GM10248 (cell line): ENCODE measurements at regions not wholly inside any gene's neighbourhood (a gene's known extent, or its start where the extent isn't known, plus 50 kb on each side); places are given as distances from the start of the nearest gene placed in this dataset.
"Not testable (repeated sequence)": the region's sequence is repeated elsewhere in the genome, so short reads cannot be mapped to it uniquely, and the experiment has no call there.

Experiments
- CTCF ChIA-PET: fragments of 300-600 bp; sonication (Branson Sonifier 250); formaldehyde crosslinking; extraction: SDS; loops from one replicate; lab custom pipeline; 2021; ENCODE audit warnings: antibody characterized with exemption; lab: Yijun Ruan, JAX
- POLR2A ChIA-PET: fragments of 350-650 bp; sonication (Branson Sonifier 250); formaldehyde crosslinking; extraction: SDS; loops from one replicate; lab custom pipeline; 2020; ENCODE audit warnings: antibody characterized with exemption; lab: Yijun Ruan, JAX
- DNase-seq: peaks from one replicate; pipeline ENCODE4 v3.0.0; 2012; ENCODE audit errors: extremely low spot score
- TF ChIP-seq, protein P1 (sequence below): IDR thresholded peaks from 2 replicates; pipeline ENCODE4 v1.5.1; 2012; ENCODE audit warnings: mild to moderate bottlenecking, low read depth; ENCODE audit errors: extremely low read depth, missing control alignments, control extremely low read depth

DNA sequence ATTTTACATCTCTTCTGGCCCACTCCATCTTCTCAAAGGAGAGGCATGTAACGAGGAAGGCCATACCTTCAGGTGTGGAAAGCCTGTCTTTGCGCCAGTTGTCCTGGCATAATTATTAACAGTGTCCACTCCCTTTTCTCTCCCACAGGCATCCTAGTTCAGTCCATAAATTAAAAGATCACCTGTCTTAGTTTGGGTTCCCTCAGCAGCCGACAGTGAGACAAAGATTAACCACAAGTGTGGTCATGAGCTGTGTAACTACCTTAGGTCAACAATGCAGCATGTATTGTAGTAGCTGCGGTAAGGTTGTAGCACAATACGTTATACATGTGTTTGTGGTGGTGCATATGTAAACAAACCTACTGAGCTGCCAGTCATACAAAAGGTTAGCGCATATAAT is 103.3 kb upstream of the GALNT15 start:
- POLR2A ChIA-PET = no interaction called here

DNA sequence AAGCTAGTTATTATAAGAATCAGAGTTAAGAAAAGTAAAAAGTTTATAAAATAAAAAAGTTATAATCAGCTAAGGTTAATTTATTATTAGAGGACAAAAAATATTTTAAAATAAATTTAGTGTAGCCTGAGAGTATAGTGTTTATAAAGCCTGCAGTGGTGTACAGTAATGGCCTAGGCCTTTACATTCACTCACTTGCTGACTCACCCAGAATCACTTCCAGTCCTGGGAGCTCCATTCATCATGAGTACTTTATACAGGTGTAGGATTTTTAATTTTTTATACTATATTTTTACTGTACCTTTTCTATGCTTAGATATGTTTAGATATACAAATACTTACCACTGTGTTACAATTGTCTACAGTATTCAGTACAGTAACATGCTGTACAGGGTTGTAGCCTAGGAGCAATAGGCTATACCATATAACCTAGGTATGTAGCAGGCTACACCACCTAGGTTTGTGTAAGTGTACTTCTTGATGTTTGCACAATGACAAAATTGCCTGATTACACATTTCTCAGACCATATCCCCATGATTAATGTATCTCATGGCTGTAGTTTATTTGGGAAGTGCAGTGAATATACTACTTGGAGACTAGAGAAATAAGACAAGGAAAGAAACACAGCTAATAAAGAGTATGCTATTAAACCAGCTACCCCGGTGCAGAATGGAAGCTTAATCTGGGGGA is 101.9 kb upstream of the GALNT15 start:
- POLR2A ChIA-PET = no interaction called here
- no peak for DNase-seq
- TF ChIP-seq, protein P1, sequence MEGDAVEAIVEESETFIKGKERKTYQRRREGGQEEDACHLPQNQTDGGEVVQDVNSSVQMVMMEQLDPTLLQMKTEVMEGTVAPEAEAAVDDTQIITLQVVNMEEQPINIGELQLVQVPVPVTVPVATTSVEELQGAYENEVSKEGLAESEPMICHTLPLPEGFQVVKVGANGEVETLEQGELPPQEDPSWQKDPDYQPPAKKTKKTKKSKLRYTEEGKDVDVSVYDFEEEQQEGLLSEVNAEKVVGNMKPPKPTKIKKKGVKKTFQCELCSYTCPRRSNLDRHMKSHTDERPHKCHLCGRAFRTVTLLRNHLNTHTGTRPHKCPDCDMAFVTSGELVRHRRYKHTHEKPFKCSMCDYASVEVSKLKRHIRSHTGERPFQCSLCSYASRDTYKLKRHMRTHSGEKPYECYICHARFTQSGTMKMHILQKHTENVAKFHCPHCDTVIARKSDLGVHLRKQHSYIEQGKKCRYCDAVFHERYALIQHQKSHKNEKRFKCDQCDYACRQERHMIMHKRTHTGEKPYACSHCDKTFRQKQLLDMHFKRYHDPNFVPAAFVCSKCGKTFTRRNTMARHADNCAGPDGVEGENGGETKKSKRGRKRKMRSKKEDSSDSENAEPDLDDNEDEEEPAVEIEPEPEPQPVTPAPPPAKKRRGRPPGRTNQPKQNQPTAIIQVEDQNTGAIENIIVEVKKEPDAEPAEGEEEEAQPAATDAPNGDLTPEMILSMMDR = no peak
- CTCF ChIA-PET = interaction anchor here (1.2 to 1.6 kb wide), 4 partner anchors 12 to 106 kb away, joined by 4 to 5 read pairs (median 4); no protein-coding TSS in a partner anchor

More for the DNA sequence above, 103.3 kb upstream of the GALNT15 start:
- CTCF ChIA-PET = interaction anchor here (1.1 to 1.4 kb wide), 3 partner anchors 9 to 107 kb away, joined by 3 to 5 read pairs (median 4); no protein-coding TSS in a partner anchor
- TF ChIP-seq, protein P1 = no peak
- no peak for DNase-seq

DNA sequence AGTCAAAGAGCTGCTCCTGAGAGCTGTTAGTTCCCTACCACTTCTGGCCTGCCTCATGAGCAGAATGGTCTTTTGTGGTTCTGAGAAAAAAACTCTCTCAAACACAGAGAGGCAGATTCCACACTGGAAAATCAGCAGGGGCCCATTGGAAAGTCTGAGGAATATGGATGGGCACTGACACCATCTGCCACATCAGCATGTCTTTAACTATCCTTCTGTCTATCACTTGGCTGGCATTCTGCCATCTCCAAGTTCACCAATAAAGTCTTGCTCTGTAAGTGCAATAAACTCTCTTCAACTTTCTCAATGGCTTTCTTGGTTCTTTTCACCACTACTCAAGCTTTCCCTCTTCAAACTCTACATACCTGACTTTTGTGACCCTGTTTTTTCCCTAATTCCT is 101.3 kb upstream of the GALNT15 start:
- POLR2A ChIA-PET = no interaction called here
- CTCF ChIA-PET = interaction anchor here (1.6 kb wide), 1 partner anchor 11 kb away, joined by 4 read pairs; no protein-coding TSS in a partner anchor
- TF ChIP-seq, protein P1 = no peak
- no peak for DNase-seq

DNA sequence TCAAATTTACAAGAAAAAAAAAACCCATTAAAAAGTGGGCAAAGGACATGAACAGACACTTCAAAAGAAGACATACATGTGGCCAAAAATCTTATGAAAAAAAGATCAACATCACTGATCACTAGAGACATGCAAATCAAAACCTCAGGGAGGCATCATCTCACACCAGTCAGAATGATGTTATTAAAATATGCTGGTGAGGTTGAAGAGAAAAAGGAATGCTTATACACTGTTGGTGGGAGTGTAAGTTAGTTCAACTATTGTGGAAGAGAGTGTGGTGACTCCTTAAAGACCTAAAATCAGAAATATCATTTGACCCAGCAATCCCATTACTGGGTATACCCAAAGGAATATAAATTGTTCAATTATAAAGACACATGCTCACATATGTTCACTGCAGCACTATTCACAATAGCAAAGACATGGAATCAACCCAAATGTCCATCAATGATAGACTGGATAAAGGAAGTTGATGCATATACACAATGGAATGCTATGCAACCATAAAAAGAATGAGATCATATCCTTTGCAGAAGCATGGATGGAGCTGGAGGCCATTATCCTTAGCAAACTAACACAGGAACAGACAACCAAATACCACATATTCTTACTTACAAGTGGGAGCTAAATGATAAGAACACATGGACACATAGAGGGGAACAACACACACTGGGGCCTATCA is 100.3 kb upstream of the GALNT15 start:
- DNase-seq, POLR2A ChIA-PET: not testable (repeated sequence)
- CTCF ChIA-PET = interaction anchor here (1.0 to 3.3 kb wide), 3 partner anchors 9 to 25 kb away, joined by 4 to 8 read pairs (median 4); no protein-coding TSS in a partner anchor

DNA sequence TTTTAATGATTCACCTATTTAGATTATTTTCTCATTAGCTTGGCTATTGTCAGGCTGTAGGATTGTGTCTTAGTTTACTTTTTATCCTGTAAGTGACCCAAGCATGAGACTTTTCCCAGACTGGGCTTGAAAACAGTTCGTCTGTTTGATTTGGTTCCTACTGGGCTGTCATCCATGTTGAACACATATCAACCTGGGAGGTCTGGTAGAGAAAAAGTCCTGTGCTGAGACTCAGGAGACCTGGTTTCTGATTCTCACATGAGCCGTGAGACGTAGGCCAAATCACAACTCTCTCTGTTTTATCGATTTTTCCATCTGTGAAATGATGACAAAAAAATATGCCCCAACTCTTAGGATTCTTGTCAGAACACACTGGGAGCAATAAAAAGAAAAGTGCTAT is 98.8 kb upstream of the GALNT15 start:
- POLR2A ChIA-PET = no interaction called here
- TF ChIP-seq, protein P1 = no peak
- no peak for DNase-seq
- CTCF ChIA-PET = interaction anchor here (1.5 to 3.3 kb wide), 2 partner anchors 19 to 26 kb away, joined by 3 to 8 read pairs; no protein-coding TSS in a partner anchor

DNA sequence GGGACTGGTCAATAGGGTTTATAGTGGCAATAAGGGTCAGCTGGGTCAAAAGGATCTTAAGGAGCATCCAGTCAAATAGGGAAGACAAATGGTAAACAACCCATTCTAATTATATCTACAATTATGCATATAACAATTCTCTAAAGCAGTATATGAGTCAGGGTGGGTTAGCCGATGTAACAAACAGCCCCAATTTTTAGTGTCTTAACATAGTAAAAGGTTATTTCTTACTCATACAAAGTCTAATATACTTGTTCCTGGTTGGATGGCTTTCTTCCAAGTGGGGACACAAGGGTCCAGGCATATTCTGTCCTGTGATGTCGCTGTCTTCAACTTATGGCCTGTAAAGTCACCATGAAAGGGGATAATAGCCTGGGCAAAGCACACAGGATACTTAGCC is 97.9 kb upstream of the GALNT15 start:
- TF ChIP-seq, protein P1 = no peak
- ChIA-PET POLR2A (no interaction called here), CTCF (interaction anchor here (1.1 to 3.3 kb wide), 2 partner anchors 11 to 27 kb away, joined by 3 to 8 read pairs; no protein-coding TSS in a partner anchor)
- no peak for DNase-seq

DNA sequence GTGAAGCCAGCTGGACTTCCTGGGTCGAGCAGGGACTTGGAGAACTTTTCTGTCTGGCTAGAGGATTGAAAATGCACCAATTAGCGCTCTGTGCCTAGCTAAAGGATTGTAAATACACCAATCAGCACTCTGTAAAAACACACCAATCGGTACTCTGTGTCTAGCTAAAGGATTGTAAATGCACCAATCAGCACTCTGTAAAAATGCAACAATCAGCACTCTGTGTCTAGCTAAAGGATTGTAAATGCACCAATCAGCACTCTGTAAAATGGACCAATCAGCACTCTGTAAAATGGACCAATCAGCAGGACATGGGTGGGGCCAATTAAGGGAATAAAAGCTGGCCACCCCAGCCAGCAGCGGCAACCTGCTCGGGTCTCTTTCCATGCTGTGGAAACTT is 97.3 kb upstream of the GALNT15 start:
- POLR2A ChIA-PET, DNase-seq: not testable (repeated sequence)
- CTCF ChIA-PET = interaction anchor here (1.1 to 3.3 kb wide), 3 partner anchors 11 to 59 kb away, joined by 3 to 8 read pairs (median 3); no protein-coding TSS in a partner anchor

DNA sequence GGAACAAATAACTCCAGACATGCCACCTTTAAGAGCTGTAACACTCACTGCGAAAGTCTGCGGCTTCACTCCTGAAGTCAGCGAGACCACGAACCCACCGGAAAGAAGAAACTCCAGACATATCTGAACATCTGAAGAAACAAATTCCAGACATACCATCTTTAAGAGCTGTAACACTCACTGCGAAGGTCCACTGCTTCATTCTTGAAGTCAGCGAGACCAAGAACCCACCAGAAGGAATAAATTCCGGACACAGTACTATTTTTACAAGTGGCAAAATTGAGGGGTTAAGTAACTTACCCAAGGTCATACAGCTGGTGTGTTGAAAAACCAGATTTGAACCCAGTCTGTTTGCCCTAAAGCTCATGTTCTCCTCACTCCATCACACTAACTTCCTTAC is 96.8 kb upstream of the GALNT15 start:
- DNase-seq, POLR2A ChIA-PET: not testable (repeated sequence)
- CTCF ChIA-PET = interaction anchor here (1.7 kb wide), 1 partner anchor 59 kb away, joined by 3 read pairs; no protein-coding TSS in a partner anchor
